ENCODE measurements at regions not wholly inside any gene's neighbourhood (a gene's known extent, or its start where the extent isn't known, plus 50 kb on each side); places are given as distances from the start of the nearest gene placed in this dataset.
"Not testable (repeated sequence)": the region's sequence is repeated elsewhere in the genome, so short reads cannot be mapped to it uniquely, and the experiment has no call there.

DNA sequence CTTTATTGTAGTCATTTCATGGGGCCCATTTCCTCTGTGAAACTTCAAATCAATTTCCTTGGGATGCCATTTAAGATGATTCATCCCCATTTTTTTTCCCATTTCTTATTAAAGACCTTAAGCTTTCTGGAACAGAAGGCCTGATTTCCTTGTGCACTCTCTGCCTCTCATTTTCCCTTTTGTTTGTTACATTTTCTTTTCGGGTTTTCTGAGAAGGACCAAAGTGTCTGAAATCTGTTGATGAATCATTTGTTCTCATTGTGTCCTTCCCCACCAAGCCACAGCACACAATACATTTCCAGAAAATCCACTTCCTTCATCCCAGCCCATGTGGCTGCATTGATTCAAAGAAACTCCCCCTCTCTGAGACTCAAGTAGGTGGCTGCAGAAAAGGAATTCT, 372.4 kb downstream of the SFMBT2 start:
- no peak for ATAC-seq
- no peaks in the 10 kb centered on the region for H3K27me3 ChIP-seq (ENCODE audit: insufficient read depth)
- Mint-ChIP-seq H3K36me3 (ENCODE audit: low read depth) (no peaks in the 10 kb centered on the region), H3K4me1 (no peaks in the 10 kb centered on the region), H3K27ac (no peak overlapping the region), H3K27me3 (ENCODE audit: insufficient read depth, low read depth, poor library complexity) (peaks cover 3% of the 10 kb centered on the region), H3K4me3 (no peak overlapping the region), H3K9me3 (no peaks in the 10 kb centered on the region)
- no peaks in the 10 kb centered on the region for H3F3A ChIP-seq (replicated peaks; ENCODE audit: low read depth)
- H3K4me2 ChIP-seq: no peak overlapping the region
- TF ChIP-seq JUNB (IDR thresholded peaks at IDR 0.05; ENCODE audit: unreplicated experiment) (no peak), ZNF114 (CRISPR knock-in tag; IDR thresholded peaks at IDR 0.05) (no peak), EZH2 (IDR thresholded peaks at IDR 0.05; ENCODE audit: low read depth, unreplicated experiment) (no peak), NANOG (IDR thresholded peaks at IDR 0.05; ENCODE audit: borderline replicate concordance) (no peak), POLR2AphosphoS5 (IDR thresholded peaks at IDR 0.05; ENCODE audit: low read depth) (no peak), CTCF (conservative IDR thresholded peaks at IDR 0.05; ENCODE audit: low read depth in 2 of 2) (no peak), ZNF462 (CRISPR knock-in tag; IDR thresholded peaks at IDR 0.05) (no peak), STAT1 (IDR thresholded peaks at IDR 0.05; ENCODE audit: unreplicated experiment) (no peak), ZNF331 (CRISPR knock-in tag; IDR thresholded peaks at IDR 0.05; ENCODE audit: low read depth) (no peak), CREB1 (CRISPR knock-in tag; IDR thresholded peaks at IDR 0.05; ENCODE audit: low read depth) (no peak), ETS1 (IDR thresholded peaks at IDR 0.05) (no peak), EZH2phosphoT487 (IDR thresholded peaks at IDR 0.05; ENCODE audit: unreplicated experiment) (no peak)
- H3K4me3 ChIP-seq: no peak overlapping the region
- H3K4me1 ChIP-seq (ENCODE audit: insufficient read depth): no peaks in the 10 kb centered on the region
- no peaks in the 10 kb centered on the region for H3K9me2 ChIP-seq (ENCODE audit: insufficient read depth)
- no peak overlapping the region for H3K27ac ChIP-seq (ENCODE audit: low read depth)
- H3K79me2 ChIP-seq (replicated peaks; ENCODE audit: insufficient read depth): no peaks in the 10 kb centered on the region
- no peaks in the 10 kb centered on the region for H3K36me3 ChIP-seq (ENCODE audit: insufficient read depth)
- no peaks in the 10 kb centered on the region for H4K20me1 ChIP-seq (replicated peaks; ENCODE audit: insufficient read depth)
- H2AFZ ChIP-seq: no peak overlapping the region
- DNase-seq (ENCODE audit: low spot score): no peak

GRCh38 chr10:7037434-7037833, 373.4 kb downstream of the SFMBT2 start:
- not testable (repeated sequence) for H3K9me3 Mint-ChIP-seq; H3K4me1 Mint-ChIP-seq; H3K79me2 ChIP-seq (replicated peaks; ENCODE audit: insufficient read depth); H3K27me3 Mint-ChIP-seq (ENCODE audit: insufficient read depth, low read depth, poor library complexity); H3K4me1 ChIP-seq (ENCODE audit: insufficient read depth); H4K20me1 ChIP-seq (replicated peaks; ENCODE audit: insufficient read depth); H3K9me2 ChIP-seq (ENCODE audit: insufficient read depth); H2AFZ ChIP-seq; H3F3A ChIP-seq (replicated peaks; ENCODE audit: low read depth); H3K36me3 ChIP-seq (ENCODE audit: insufficient read depth); H3K27ac ChIP-seq (ENCODE audit: low read depth); H3K36me3 Mint-ChIP-seq (ENCODE audit: low read depth); H3K4me2 ChIP-seq; H3K27ac Mint-ChIP-seq; H3K4me3 Mint-ChIP-seq; H3K4me3 ChIP-seq; H3K27me3 ChIP-seq (ENCODE audit: insufficient read depth); ATAC-seq; DNase-seq (ENCODE audit: low spot score)
